IPS-20b (cell line): ENCODE measurements at regions not wholly inside any gene's neighbourhood (a gene's known extent, or its start where the extent isn't known, plus 50 kb on each side); places are given as distances from the start of the nearest gene placed in this dataset.
"Not testable (repeated sequence)": the region's sequence is repeated elsewhere in the genome, so short reads cannot be mapped to it uniquely, and the experiment has no call there.

Experiments used
- H3K27ac ChIP-seq: one replicate; pipeline ENCODE4 v1.5.1; 2013; ENCODE audit warnings: low read length
- H3K27me3 ChIP-seq: 2 replicates; pipeline ENCODE4 v1.6.1; 2013; ENCODE audit warnings: mild to moderate bottlenecking, low read length, inconsistent platforms; ENCODE audit not compliant: insufficient read depth
- H3K36me3 ChIP-seq: 2 replicates; pipeline ENCODE4 v1.6.1; 2013; ENCODE audit warnings: low read depth, mild to moderate bottlenecking, inconsistent platforms, low read length, moderate library complexity; ENCODE audit not compliant: insufficient read depth
- H3K4me1 ChIP-seq: 2 replicates; pipeline ENCODE4 v1.6.1; 2013; ENCODE audit warnings: mild to moderate bottlenecking, control low read depth, inconsistent platforms, low read length, moderate library complexity; ENCODE audit not compliant: insufficient read depth
- H3K4me3 ChIP-seq: 2 replicates; pipeline ENCODE4 v1.5.1; 2013; ENCODE audit warnings: mild to moderate bottlenecking, low read length, inconsistent platforms
- H3K9ac ChIP-seq: 2 replicates; pipeline ENCODE4 v1.6.1; 2013; ENCODE audit warnings: low read depth, mild to moderate bottlenecking, inconsistent platforms, low read length, moderate library complexity
- H3K9me3 ChIP-seq: 2 replicates; pipeline ENCODE4 v1.6.1; 2013; ENCODE audit warnings: mild to moderate bottlenecking, low read depth, low read length, inconsistent platforms; ENCODE audit not compliant: insufficient read depth

GRCh38 chr4:151858356-151858755 is 97.5 kb upstream of the GATB start:
- H3K27me3 ChIP-seq: no peaks in the 10 kb centered on the region; the same call in 1 of the 2 replicates

GRCh38 chr4:151857368-151857767 is 96.6 kb upstream of the GATB start:
- Histone ChIP-seq H3K4me1 (no peaks in the 10 kb centered on the region), H3K9ac (no peak overlapping the region), H3K36me3 (no peaks in the 10 kb centered on the region), H3K27ac (no peak overlapping the region), H3K9me3 (no peaks in the 10 kb centered on the region), H3K27me3 (no peaks in the 10 kb centered on the region; the same call in 1 of the 2 replicates), H3K4me3 (no peak overlapping the region)

More at GRCh38 chr4:151858356-151858755, 97.5 kb upstream of the GATB start:
- Histone ChIP-seq H3K9me3 (no peaks in the 10 kb centered on the region), H3K4me3 (no peak overlapping the region), H3K4me1 (no peaks in the 10 kb centered on the region), H3K27ac (no peak overlapping the region), H3K36me3 (no peaks in the 10 kb centered on the region), H3K9ac (no peak overlapping the region)

GRCh38 chr4:151855747-151856146 is 94.9 kb upstream of the GATB start:
- H3K4me1 ChIP-seq: no peaks in the 10 kb centered on the region
- no peaks in the 10 kb centered on the region for H3K27me3 ChIP-seq
- H3K9ac ChIP-seq: no peak overlapping the region
- no peak overlapping the region for H3K27ac ChIP-seq
- H3K36me3 ChIP-seq: no peaks in the 10 kb centered on the region
- H3K4me3 ChIP-seq: no peak overlapping the region
- no peaks in the 10 kb centered on the region for H3K9me3 ChIP-seq

GRCh38 chr4:151854731-151855130 is 93.9 kb upstream of the GATB start:
- Histone ChIP-seq H3K27ac (no peak overlapping the region), H3K36me3 (no peaks in the 10 kb centered on the region), H3K4me3 (no peak overlapping the region), H3K27me3 (no peaks in the 10 kb centered on the region), H3K9ac (no peak overlapping the region), H3K4me1 (no peaks in the 10 kb centered on the region), H3K9me3 (no peaks in the 10 kb centered on the region)

GRCh38 chr4:151853034-151853433 is 92.2 kb upstream of the GATB start:
- Histone ChIP-seq H3K9me3 (no peaks in the 10 kb centered on the region), H3K4me3 (no peak overlapping the region), H3K27ac (no peak overlapping the region), H3K27me3 (no peaks in the 10 kb centered on the region), H3K36me3 (no peaks in the 10 kb centered on the region), H3K9ac (no peak overlapping the region), H3K4me1 (no peaks in the 10 kb centered on the region)

- H3K4me3 ChIP-seq: no peak overlapping the region
- no peaks in the 10 kb centered on the region for H3K9me3 ChIP-seq
- no peak overlapping the region for H3K27ac ChIP-seq
- H3K4me1 ChIP-seq: no peaks in the 10 kb centered on the region
- no peaks in the 10 kb centered on the region for H3K36me3 ChIP-seq
- H3K9ac ChIP-seq: no peak overlapping the region
- H3K27me3 ChIP-seq: no peaks in the 10 kb centered on the region
These were observed 91.4 kb upstream of the GATB start for GRCh38 chr4:151852202-151852601.

- no peaks in the 10 kb centered on the region for H3K27me3 ChIP-seq
- no peak overlapping the region for H3K27ac ChIP-seq
- no peaks in the 10 kb centered on the region for H3K9me3 ChIP-seq
- no peak overlapping the region for H3K4me3 ChIP-seq
- no peaks in the 10 kb centered on the region for H3K4me1 ChIP-seq
- H3K36me3 ChIP-seq: no peaks in the 10 kb centered on the region
- H3K9ac ChIP-seq: no peak overlapping the region
These were observed 90.5 kb upstream of the GATB start for GRCh38 chr4:151851354-151851753.

- no peak overlapping the region for H3K27ac ChIP-seq
- no peaks in the 10 kb centered on the region for H3K27me3 ChIP-seq
- no peaks in the 10 kb centered on the region for H3K9me3 ChIP-seq
- no peak overlapping the region for H3K9ac ChIP-seq
- H3K36me3 ChIP-seq: no peaks in the 10 kb centered on the region
- no peaks in the 10 kb centered on the region for H3K4me1 ChIP-seq
- H3K4me3 ChIP-seq: no peak overlapping the region
These were observed 90.0 kb upstream of the GATB start for GRCh38 chr4:151850791-151851213.

GRCh38 chr4:151845551-151845950 is 84.7 kb upstream of the GATB start:
- H3K27ac ChIP-seq, H3K4me1 ChIP-seq, H3K4me3 ChIP-seq, H3K27me3 ChIP-seq, H3K9me3 ChIP-seq, H3K9ac ChIP-seq, H3K36me3 ChIP-seq: not testable (repeated sequence)

- Histone ChIP-seq H3K27me3 (no peaks in the 10 kb centered on the region), H3K9ac (no peak overlapping the region), H3K4me1 (no peaks in the 10 kb centered on the region; the same call in 1 of the 2 replicates), H3K27ac (no peak overlapping the region), H3K4me3 (no peak overlapping the region), H3K36me3 (no peaks in the 10 kb centered on the region), H3K9me3 (no peaks in the 10 kb centered on the region; the same call in 1 of the 2 replicates)
These were observed 81.7 kb upstream of the GATB start for GRCh38 chr4:151842430-151843079.

GRCh38 chr4:151841107-151841506 is 80.3 kb upstream of the GATB start:
- Histone ChIP-seq H3K9ac (no peak overlapping the region), H3K27ac (no peak overlapping the region)

GRCh38 chr4:151835467-151835866 is 74.7 kb upstream of the GATB start:
- no peaks in the 10 kb centered on the region for H3K36me3 ChIP-seq
- H3K9me3 ChIP-seq: no peaks in the 10 kb centered on the region; the same call in 1 of the 2 replicates
- no peak overlapping the region for H3K27ac ChIP-seq
- no peak overlapping the region for H3K4me3 ChIP-seq
- no peak overlapping the region for H3K9ac ChIP-seq
- H3K27me3 ChIP-seq: no peaks in the 10 kb centered on the region
- peaks cover 12% of the 10 kb centered on the region; the same call in 1 of the 2 replicates for H3K4me1 ChIP-seq

More at GRCh38 chr4:151841107-151841506, 80.3 kb upstream of the GATB start:
- Histone ChIP-seq H3K4me3 (no peak overlapping the region), H3K9me3 (no peaks in the 10 kb centered on the region; the same call in 1 of the 2 replicates), H3K27me3 (no peaks in the 10 kb centered on the region), H3K4me1 (no peaks in the 10 kb centered on the region; the same call in 1 of the 2 replicates), H3K36me3 (no peaks in the 10 kb centered on the region)
